ENCODE measurements at regions not wholly inside any gene's neighbourhood (a gene's known extent, or its start where the extent isn't known, plus 50 kb on each side); places are given as distances from the start of the nearest gene placed in this dataset.
A peak's percentile ranks its signal among the peaks of the same experiment; 100 is the strongest.

GRCh38 chr1:234721476-234722269, 111.7 kb upstream of the IRF2BP2 start:
- Mint-ChIP-seq H3K36me3 (ENCODE audit: low read depth) (no peaks in the 10 kb centered on the region), H3K4me1 (peaks cover 98% of the 10 kb centered on the region), H3K27me3 (ENCODE audit: low read depth) (no peaks in the 10 kb centered on the region), H3K4me3 (peak overlapping the region; percentile 50), H3K27ac (ENCODE audit: unreplicated experiment) (peak overlapping the region; percentile 93), H3K9me3 (no peaks in the 10 kb centered on the region)
- DNase-seq (ENCODE audit: low read depth, low spot score), result no peak
- no peak for TF ChIP-seq CTCF (conservative IDR thresholded peaks at IDR 0.05)

- TF ChIP-seq CTCF (conservative IDR thresholded peaks at IDR 0.05), result no peak
- Mint-ChIP-seq H3K4me3 (no peak overlapping the region), H3K36me3 (ENCODE audit: low read depth) (no peaks in the 10 kb centered on the region), H3K9me3 (no peaks in the 10 kb centered on the region), H3K4me1 (peaks cover 98% of the 10 kb centered on the region), H3K27ac (ENCODE audit: unreplicated experiment) (peak overlapping the region; percentile 44), H3K27me3 (ENCODE audit: low read depth) (no peaks in the 10 kb centered on the region)
- DNase-seq (ENCODE audit: low read depth, low spot score), result no peak
Observed at GRCh38 chr1:234720709-234721441, 110.9 kb upstream of the IRF2BP2 start.

- Mint-ChIP-seq H3K27me3 (ENCODE audit: low read depth) (no peaks in the 10 kb centered on the region), H3K9me3 (no peaks in the 10 kb centered on the region), H3K4me1 (peaks cover 93% of the 10 kb centered on the region), H3K36me3 (ENCODE audit: low read depth) (no peaks in the 10 kb centered on the region), H3K4me3 (peak overlapping the region; percentile 61), H3K27ac (ENCODE audit: unreplicated experiment) (peak overlapping the region; percentile 65)
- no peak for TF ChIP-seq CTCF (conservative IDR thresholded peaks at IDR 0.05)
- no peak for DNase-seq (ENCODE audit: low read depth, low spot score)
Observed at GRCh38 chr1:234719454-234720251, 109.7 kb upstream of the IRF2BP2 start.

GRCh38 chr1:234718496-234719453, 108.8 kb upstream of the IRF2BP2 start:
- Mint-ChIP-seq H3K27ac (ENCODE audit: unreplicated experiment) (no peak overlapping the region), H3K4me3 (peak overlapping the region; percentile 61), H3K9me3 (no peaks in the 10 kb centered on the region)

More at GRCh38 chr1:234718496-234719453, 108.8 kb upstream of the IRF2BP2 start:
- Mint-ChIP-seq H3K27me3 (ENCODE audit: low read depth) (no peaks in the 10 kb centered on the region), H3K4me1 (peaks cover 84% of the 10 kb centered on the region), H3K36me3 (ENCODE audit: low read depth) (no peaks in the 10 kb centered on the region)
- no peak for TF ChIP-seq CTCF (conservative IDR thresholded peaks at IDR 0.05)
- no peak for DNase-seq (ENCODE audit: low read depth, low spot score)

Measured in neural crest cell (in vitro differentiated cells).